Caco-2 (cell line): ENCODE measurements at regions not wholly inside any gene's neighbourhood (a gene's known extent, or its start where the extent isn't known, plus 50 kb on each side); places are given as distances from the start of the nearest gene placed in this dataset.

Source experiments
- BruUV-seq: library from RNA; stranded (reverse); fragments of 400-500 nt; replicated peaks from 2 replicates; lab custom pipeline; 2021; lab: Mats Ljungman, UMichigan
- CTCF ChIA-PET: fragments of 300-600 bp; sonication (Branson Sonifier 250); formaldehyde crosslinking; loops from one replicate; lab custom pipeline; 2022; ENCODE audit warnings: antibody characterized with exemption; lab: Charles Lee
- POLR2A ChIA-PET: fragments of 300-600 bp; sonication (Branson Sonifier 250); formaldehyde crosslinking; loops from one replicate; lab custom pipeline; 2022; ENCODE audit warnings: antibody characterized with exemption; lab: Charles Lee
- DNase-seq, 2 experiments: peaks; one replicate each; pipeline versions ENCODE4 v3.0.0 to v3.0.0-alpha.2; 2020 to 2022
- H3K27me3 ChIP-seq: replicated peaks from 2 replicates; pipeline ENCODE4 v1.6.0; 2011; ENCODE audit warnings: low read length; ENCODE audit not compliant: control insufficient read depth, insufficient read depth
- H3K36me3 ChIP-seq: 2 replicates; pipeline ENCODE4 v1.5.1; 2011; ENCODE audit warnings: low read length; ENCODE audit not compliant: control insufficient read depth, insufficient read depth
- H3K4me1 ChIP-seq: fragments of 250-450 bp; sonication (Bioruptor Pico); 2 replicates; pipeline ENCODE4 v1.5.1; 2020; ENCODE audit warnings: mild to moderate bottlenecking
- H3K4me3 ChIP-seq: 2 replicates; pipeline ENCODE4 v1.5.1; 2011; ENCODE audit warnings: low read depth, mild to moderate bottlenecking, control low read depth, low read length
- H3K9me3 ChIP-seq: fragments of 250-450 bp; sonication (Bioruptor Pico); 2 replicates; pipeline ENCODE4 v1.5.1; 2020; ENCODE audit warnings: mild to moderate bottlenecking, moderate library complexity
- H3K27ac Mint-ChIP-seq: one replicate; pipeline ENCODE4 v1.8.0; 2022; ENCODE audit warnings: mixed read lengths; ENCODE audit not compliant: unreplicated experiment
- H3K27me3 Mint-ChIP-seq: one replicate; pipeline ENCODE4 v1.8.0; 2022; ENCODE audit warnings: mixed read lengths; ENCODE audit not compliant: insufficient read depth, unreplicated experiment
- H3K36me3 Mint-ChIP-seq: one replicate; pipeline ENCODE4 v1.8.0; 2022; ENCODE audit warnings: mild to moderate bottlenecking, mixed read lengths; ENCODE audit not compliant: insufficient read depth, unreplicated experiment
- H3K4me1 Mint-ChIP-seq: one replicate; pipeline ENCODE4 v1.8.0; 2022; ENCODE audit warnings: low read depth, mixed read lengths; ENCODE audit not compliant: unreplicated experiment
- H3K4me3 Mint-ChIP-seq: one replicate; pipeline ENCODE4 v1.8.0; 2022; ENCODE audit warnings: mild to moderate bottlenecking, moderate library complexity, mixed read lengths; ENCODE audit not compliant: unreplicated experiment
- H3K9me3 Mint-ChIP-seq: one replicate; pipeline ENCODE4 v1.8.0; 2022; ENCODE audit warnings: mixed read lengths; ENCODE audit not compliant: unreplicated experiment
- intact Hi-C: fragments of 100-400 bp; cut with micrococcal nuclease; formaldehyde crosslinking; loops from one replicate; pipeline ENCODE4 v1.10.0; 2022; ENCODE audit not compliant: unreplicated experiment
- TF ChIP-seq, protein P1 (sequence below), 2 experiments: fragments of 200-600 bp in 1 of 2; IDR thresholded peaks; 1 replicate in 1 of 2; 2 replicates in 1 of 2; pipeline versions ENCODE4 v1.5.1 to v1.8.0; 2011 to 2022; ENCODE audit warnings: antibody characterized with exemption in 1 of 2, control low read depth in 1 of 2, inconsistent platforms in 1 of 2, low read depth in 1 of 2, low read length in 1 of 2, mild to moderate bottlenecking in 1 of 2, moderate library complexity in 1 of 2; ENCODE audit not compliant: insufficient read depth in 1 of 2, severe bottlenecking in 1 of 2, unreplicated experiment in 1 of 2

DNA sequence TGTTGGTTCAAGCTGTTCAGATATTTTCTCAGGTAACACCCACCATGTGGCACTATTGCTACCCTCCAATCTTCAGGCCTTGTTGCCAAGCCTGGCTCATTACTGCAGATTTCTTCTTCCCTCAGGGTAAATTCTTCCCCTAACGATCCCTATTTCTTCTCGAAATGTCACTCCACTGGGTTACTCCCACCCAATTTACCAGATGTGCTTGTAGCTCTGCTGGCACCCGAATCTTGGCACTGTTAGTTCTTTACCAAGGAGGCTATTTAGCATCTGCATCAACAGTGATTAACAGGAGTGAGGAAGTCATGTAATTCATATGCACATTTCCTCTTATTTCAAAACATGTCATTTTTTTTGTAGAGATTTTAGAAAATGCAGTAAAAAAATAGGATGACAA is 217.1 kb upstream of the CYRIA start:
- intact Hi-C loops = no loop called here
- no peaks in the 10 kb centered on the region for H3K36me3 ChIP-seq
- no peak overlapping the region for H3K27ac Mint-ChIP-seq
- H3K4me1 Mint-ChIP-seq = no peaks in the 10 kb centered on the region
- no peak overlapping the region for H3K4me3 Mint-ChIP-seq
- no peaks in the 10 kb centered on the region for H3K9me3 ChIP-seq
- DNase-seq = no peak
- BruUV-seq = no TSS peak
- H3K27me3 Mint-ChIP-seq = peaks cover 13% of the 10 kb centered on the region
- H3K27me3 ChIP-seq = no peaks in the 10 kb centered on the region
- TF ChIP-seq, protein P1, sequence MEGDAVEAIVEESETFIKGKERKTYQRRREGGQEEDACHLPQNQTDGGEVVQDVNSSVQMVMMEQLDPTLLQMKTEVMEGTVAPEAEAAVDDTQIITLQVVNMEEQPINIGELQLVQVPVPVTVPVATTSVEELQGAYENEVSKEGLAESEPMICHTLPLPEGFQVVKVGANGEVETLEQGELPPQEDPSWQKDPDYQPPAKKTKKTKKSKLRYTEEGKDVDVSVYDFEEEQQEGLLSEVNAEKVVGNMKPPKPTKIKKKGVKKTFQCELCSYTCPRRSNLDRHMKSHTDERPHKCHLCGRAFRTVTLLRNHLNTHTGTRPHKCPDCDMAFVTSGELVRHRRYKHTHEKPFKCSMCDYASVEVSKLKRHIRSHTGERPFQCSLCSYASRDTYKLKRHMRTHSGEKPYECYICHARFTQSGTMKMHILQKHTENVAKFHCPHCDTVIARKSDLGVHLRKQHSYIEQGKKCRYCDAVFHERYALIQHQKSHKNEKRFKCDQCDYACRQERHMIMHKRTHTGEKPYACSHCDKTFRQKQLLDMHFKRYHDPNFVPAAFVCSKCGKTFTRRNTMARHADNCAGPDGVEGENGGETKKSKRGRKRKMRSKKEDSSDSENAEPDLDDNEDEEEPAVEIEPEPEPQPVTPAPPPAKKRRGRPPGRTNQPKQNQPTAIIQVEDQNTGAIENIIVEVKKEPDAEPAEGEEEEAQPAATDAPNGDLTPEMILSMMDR (IDR thresholded peaks at IDR 0.05; ENCODE audit: insufficient read depth in 1 of 2, low read depth in 1 of 2, low read length in 1 of 2, severe bottlenecking in 1 of 2, unreplicated experiment in 1 of 2) = no peak
- H3K9me3 Mint-ChIP-seq = no peaks in the 10 kb centered on the region
- ChIA-PET CTCF (no interaction called here), POLR2A (no interaction called here)
- H3K4me3 ChIP-seq = no peak overlapping the region
- no peaks in the 10 kb centered on the region for H3K36me3 Mint-ChIP-seq
- H3K4me1 ChIP-seq = no peaks in the 10 kb centered on the region

DNA sequence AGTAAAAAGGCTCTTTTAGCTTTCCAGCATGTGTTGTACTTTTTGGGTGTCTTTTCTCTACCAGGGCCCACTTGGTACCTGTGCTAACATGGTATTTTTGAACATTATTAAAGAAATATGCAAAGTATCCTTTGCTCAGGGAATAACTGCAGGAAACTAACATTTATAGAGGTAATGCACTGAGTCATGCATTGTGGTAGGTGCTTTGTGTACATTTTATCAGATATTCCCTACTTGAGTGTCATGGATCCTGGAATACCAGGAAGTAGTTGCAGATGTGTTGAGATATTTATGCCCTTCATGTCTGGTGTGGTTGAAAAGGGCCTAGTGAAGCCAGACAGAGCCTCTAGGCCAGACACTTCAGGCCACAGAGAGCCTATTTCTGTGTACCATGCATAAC is 215.5 kb upstream of the CYRIA start:
- no peak overlapping the region for H3K27ac Mint-ChIP-seq
- DNase-seq = no peak
- H3K9me3 Mint-ChIP-seq = no peaks in the 10 kb centered on the region
- Histone ChIP-seq H3K4me3 (no peak overlapping the region), H3K4me1 (no peaks in the 10 kb centered on the region), H3K9me3 (no peaks in the 10 kb centered on the region), H3K27me3 (no peaks in the 10 kb centered on the region), H3K36me3 (no peaks in the 10 kb centered on the region)
- no peaks in the 10 kb centered on the region for H3K4me1 Mint-ChIP-seq
- intact Hi-C loops = no loop called here
- H3K4me3 Mint-ChIP-seq = no peak overlapping the region
- BruUV-seq = no TSS peak
- ChIA-PET CTCF (no interaction called here), POLR2A (no interaction called here)
- H3K36me3 Mint-ChIP-seq = no peaks in the 10 kb centered on the region
- TF ChIP-seq, protein P1 (IDR thresholded peaks at IDR 0.05; ENCODE audit: insufficient read depth in 1 of 2, low read depth in 1 of 2, low read length in 1 of 2, severe bottlenecking in 1 of 2, unreplicated experiment in 1 of 2) = no peak
- peaks cover 13% of the 10 kb centered on the region for H3K27me3 Mint-ChIP-seq

DNA sequence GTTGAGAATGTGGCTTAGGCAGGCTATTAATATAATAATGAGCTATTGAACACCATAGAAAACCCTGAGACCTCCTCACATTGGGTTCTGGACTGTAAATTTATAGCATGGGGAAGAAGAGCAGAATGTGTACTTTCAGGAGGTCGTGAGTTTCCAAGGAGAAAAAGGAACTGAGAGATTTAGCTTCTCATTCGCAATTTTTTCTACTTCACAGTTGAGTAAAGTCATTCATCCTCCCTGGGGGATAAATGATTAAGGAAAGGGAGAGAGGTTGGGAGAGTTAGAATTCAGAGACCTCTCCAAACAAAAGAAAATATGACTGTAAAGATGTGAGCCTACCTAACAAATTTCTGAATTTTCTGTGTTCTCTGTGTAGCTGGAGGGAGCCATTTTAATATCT is 205.8 kb upstream of the CYRIA start:
- Histone ChIP-seq H3K9me3 (no peaks in the 10 kb centered on the region; the same call in 1 of the 2 replicates), H3K36me3 (no peaks in the 10 kb centered on the region), H3K4me1 (no peaks in the 10 kb centered on the region), H3K27me3 (no peaks in the 10 kb centered on the region), H3K4me3 (no peak overlapping the region)
- intact Hi-C loops = no loop called here
- H3K4me3 Mint-ChIP-seq = no peak overlapping the region
- H3K27me3 Mint-ChIP-seq = peaks cover 5% of the 10 kb centered on the region
- no peaks in the 10 kb centered on the region for H3K9me3 Mint-ChIP-seq
- H3K27ac Mint-ChIP-seq = no peak overlapping the region
- DNase-seq = no peak
- H3K36me3 Mint-ChIP-seq = no peaks in the 10 kb centered on the region
- ChIA-PET CTCF (no interaction called here), POLR2A (no interaction called here)
- BruUV-seq = no TSS peak
- TF ChIP-seq, protein P1 (IDR thresholded peaks at IDR 0.05; ENCODE audit: insufficient read depth in 1 of 2, low read depth in 1 of 2, low read length in 1 of 2, severe bottlenecking in 1 of 2, unreplicated experiment in 1 of 2) = no peak
- no peaks in the 10 kb centered on the region for H3K4me1 Mint-ChIP-seq
